A549 (cell line): ENCODE measurements at regions not wholly inside any gene's neighbourhood (a gene's known extent, or its start where the extent isn't known, plus 50 kb on each side); places are given as distances from the start of the nearest gene placed in this dataset.

ENCODE experiments used
- ATOH8 ChIP-seq: fragments of 250-450 bp; sonication (Bioruptor Pico); IDR thresholded peaks from 2 replicates; pipeline ENCODE4 v1.5.0; 2020; ENCODE audit warnings: low read depth, mild to moderate bottlenecking, moderate library complexity
- CHD2 ChIP-seq: fragments of 150-350 bp; IDR thresholded peaks from 2 replicates; pipeline ENCODE4 v1.6.1; 2014; ENCODE audit warnings: low read length; ENCODE audit not compliant: partially characterized antibody
- CTCF ChIP-seq: fragments of >200 bp; sonication (Bioruptor Twin); formaldehyde crosslinking; IDR thresholded peaks from 3 replicates; pipeline ENCODE4 v1.5.1; 2016
- EP300 ChIP-seq, 2 experiments: fragments of >200 bp; sonication (Bioruptor Twin); formaldehyde crosslinking; IDR thresholded peaks; 2 replicates in 1 of 2; 3 replicates in 1 of 2; pipeline ENCODE4 v1.6.1; 2016 to 2017
- FOXS1 ChIP-seq: fragments of 250-450 bp; sonication (Bioruptor Pico); IDR thresholded peaks from 2 replicates; pipeline ENCODE4 v1.5.0; 2020; ENCODE audit warnings: mild to moderate bottlenecking, moderate library complexity
- MAX ChIP-seq: IDR thresholded peaks from 2 replicates; pipeline ENCODE4 v1.6.1; 2012
- NR3C1 ChIP-seq: fragments of >200 bp; sonication (Bioruptor Twin); formaldehyde crosslinking; IDR thresholded peaks from 3 replicates; pipeline ENCODE4 v1.6.1; 2017
- PHF8 ChIP-seq: fragments of 200-600 bp; sonication (generic); IDR thresholded peaks from 2 replicates; pipeline ENCODE4 v1.6.1; 2016; ENCODE audit warnings: low read depth, mild to moderate bottlenecking, antibody characterized with exemption, moderate library complexity, borderline replicate concordance
- POLR2A ChIP-seq: IDR thresholded peaks from 2 replicates; pipeline ENCODE4 v1.6.1; 2012; ENCODE audit warnings: mild to moderate bottlenecking, low read length
- POLR2AphosphoS2 ChIP-seq: conservative IDR thresholded peaks from 2 replicates; pipeline ENCODE4 v1.6.1; 2012; ENCODE audit warnings: low read length, improper control_type of control experiment, inconsistent platforms
- TF ChIP-seq, protein P1 (sequence below): fragments of 150-350 bp; IDR thresholded peaks from 2 replicates; pipeline ENCODE4 v1.6.1; 2014; ENCODE audit warnings: low read depth, mild to moderate bottlenecking, low read length
- TF ChIP-seq, protein P2 (sequence below): IDR thresholded peaks from 2 replicates; pipeline ENCODE4 v1.6.1; 2012

DNA sequence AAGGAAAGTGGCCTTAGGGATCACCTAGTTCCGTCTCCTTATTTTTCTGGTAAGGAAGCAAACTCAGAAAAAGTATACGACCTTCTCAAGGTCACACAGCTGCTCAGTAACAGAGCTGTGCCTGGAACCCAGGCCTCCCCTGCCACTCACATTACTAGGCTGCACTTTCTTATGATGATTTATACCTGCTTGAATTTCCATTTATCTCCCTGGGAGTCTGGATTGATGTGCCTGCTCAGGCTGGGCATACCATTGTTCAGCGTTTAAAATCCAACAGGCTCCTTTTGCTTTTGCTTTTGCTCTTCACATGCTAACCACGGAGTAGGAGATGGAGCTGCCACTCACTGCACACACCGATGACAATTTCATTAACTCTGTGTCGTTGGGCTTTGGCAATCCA is 241.0 kb downstream of the OLFM4 start:
- TF ChIP-seq ATOH8 (CRISPR knock-in tag) (no peak), NR3C1 (no peak), EP300 (IDR thresholded peaks at IDR 0.05) (no peak), CTCF (no peak), POLR2A (no peak), POLR2AphosphoS2 (no peak), FOXS1 (CRISPR knock-in tag) (no peak), PHF8 (no peak), CHD2 (no peak), MAX (no peak)
- TF ChIP-seq, protein P1, sequence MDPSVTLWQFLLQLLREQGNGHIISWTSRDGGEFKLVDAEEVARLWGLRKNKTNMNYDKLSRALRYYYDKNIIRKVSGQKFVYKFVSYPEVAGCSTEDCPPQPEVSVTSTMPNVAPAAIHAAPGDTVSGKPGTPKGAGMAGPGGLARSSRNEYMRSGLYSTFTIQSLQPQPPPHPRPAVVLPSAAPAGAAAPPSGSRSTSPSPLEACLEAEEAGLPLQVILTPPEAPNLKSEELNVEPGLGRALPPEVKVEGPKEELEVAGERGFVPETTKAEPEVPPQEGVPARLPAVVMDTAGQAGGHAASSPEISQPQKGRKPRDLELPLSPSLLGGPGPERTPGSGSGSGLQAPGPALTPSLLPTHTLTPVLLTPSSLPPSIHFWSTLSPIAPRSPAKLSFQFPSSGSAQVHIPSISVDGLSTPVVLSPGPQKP: no peak
- TF ChIP-seq, protein P2, sequence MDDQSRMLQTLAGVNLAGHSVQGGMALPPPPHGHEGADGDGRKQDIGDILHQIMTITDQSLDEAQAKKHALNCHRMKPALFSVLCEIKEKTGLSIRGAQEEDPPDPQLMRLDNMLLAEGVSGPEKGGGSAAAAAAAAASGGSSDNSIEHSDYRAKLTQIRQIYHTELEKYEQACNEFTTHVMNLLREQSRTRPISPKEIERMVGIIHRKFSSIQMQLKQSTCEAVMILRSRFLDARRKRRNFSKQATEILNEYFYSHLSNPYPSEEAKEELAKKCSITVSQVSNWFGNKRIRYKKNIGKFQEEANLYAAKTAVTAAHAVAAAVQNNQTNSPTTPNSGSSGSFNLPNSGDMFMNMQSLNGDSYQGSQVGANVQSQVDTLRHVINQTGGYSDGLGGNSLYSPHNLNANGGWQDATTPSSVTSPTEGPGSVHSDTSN: no peak
